Stimulated activated CD4-positive, alpha-beta T cell treated with anti-CD3 and anti-CD28 coated beads, Interleukin-2, amount 100 ng/mL, for 24 hours (primary cell): ENCODE measurements at regions not wholly inside any gene's neighbourhood (a gene's known extent, or its start where the extent isn't known, plus 50 kb on each side); places are given as distances from the start of the nearest gene placed in this dataset.

Source experiments
- DNase-seq, 2 donors: peaks; one replicate each; pipeline ENCODE4 v3.0.0-alpha.2; 2020

DNA sequence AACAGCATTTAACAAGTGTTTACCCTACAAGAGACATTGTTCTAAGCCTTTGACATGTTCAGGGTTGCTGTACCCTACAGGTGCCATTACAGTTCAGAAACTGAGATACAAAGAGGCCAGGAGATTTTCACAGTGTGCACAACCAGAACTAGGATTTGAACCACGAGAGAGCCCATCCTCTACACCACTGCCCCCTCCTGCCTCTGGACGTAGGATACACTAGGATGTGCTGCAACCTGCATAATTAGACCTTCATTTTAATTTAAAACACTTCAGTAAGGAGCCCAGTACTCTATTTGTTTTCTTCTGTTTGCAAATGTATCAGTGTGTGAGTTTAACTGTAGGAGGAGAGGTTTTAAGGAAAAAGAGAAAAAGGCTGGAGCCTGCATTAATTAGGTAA lies 123.1 kb upstream of the RARB start:
- DNase-seq: no peak

DNA sequence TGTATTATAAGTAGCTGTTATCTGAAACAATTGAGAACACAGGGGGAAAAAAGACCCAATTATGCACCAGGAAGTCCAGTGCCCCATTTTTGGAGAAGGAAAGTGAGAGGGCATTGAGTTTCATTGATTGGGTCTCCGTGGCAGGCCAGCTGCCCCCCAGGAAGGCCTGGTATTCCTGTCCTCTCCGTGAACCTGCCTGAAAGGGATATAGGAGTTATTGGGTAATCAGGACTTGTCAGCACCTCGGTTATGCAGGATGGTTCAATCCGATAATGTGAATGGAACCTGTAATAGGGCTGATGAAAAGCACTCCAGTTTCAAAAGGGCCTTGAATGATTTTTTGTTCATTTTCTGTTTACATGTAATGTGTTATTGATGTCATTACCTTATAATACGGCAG lies 122.0 kb upstream of the RARB start:
- DNase-seq: no peak

DNA sequence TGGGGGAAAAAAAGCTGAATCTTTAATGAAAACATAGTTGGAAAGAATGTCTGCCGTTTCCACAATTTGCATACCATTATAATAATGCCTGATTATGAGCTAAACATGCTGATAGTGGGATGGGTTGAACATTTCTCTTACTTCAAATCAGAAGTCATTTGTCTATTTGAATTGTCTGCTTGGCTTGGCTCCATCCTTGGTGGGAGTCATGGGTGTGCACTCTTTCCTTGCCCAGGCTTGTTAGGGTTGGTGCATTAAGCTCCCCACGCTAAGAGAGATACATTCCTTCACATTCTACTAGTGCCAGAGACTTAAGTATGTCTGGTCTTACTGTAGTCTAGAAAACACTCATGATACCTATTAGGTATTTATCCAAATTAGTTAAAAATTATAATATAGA lies 121.4 kb upstream of the RARB start:
- DNase-seq: no peak

DNA sequence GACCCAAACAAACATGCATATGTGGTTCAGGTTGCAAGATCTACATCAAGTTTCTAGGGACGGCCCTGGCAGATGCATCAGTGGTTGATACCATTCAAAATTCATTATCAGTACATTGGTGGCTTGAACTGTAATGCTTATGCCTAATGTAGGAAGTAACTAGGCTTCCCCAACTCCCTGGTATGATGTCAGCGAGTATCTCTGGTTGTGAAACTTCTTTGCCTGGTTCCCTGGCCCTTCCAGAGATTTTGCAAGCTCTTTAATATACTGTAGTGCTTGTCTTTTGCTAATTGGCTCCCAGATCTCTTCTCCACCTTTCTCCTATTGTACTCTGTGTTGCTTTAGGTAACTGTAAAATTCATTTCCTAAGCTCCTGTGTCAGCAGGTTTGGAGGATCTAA lies 114.8 kb upstream of the RARB start:
- no peak for DNase-seq

DNA sequence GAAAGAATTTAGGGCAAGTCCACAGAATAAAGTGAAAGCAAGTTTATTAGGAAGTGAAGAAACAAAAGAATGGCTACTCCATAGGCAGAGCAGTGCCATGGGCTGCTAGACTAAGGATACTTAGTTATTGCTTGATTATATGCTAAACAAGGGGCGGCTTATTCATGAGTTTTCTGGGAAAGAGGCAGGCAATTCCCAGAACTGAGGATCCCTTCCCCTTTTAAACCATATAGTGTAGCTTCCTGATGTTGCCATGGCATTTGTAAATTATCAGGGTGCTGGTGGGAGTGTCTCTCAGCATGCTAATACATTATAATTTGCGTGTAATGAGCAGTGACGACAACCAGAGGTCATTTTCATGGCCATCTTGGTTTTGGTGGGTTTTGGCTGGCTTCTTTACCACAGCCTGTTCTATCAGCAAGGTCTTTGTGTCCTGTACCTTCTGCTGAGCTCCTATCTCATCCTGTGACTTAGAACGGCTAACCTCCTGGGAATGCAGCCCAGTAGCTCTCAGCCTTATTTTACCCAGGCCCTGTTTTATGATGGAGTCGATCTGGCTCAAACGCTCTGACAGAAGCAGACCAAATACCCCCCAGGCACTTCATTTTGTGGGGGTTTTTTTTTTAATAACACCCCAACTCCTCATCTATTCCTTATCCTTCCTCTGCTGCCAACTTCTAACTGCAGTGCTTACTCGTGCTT lies 103.0 kb upstream of the RARB start:
- DNase-seq: no peak

DNA sequence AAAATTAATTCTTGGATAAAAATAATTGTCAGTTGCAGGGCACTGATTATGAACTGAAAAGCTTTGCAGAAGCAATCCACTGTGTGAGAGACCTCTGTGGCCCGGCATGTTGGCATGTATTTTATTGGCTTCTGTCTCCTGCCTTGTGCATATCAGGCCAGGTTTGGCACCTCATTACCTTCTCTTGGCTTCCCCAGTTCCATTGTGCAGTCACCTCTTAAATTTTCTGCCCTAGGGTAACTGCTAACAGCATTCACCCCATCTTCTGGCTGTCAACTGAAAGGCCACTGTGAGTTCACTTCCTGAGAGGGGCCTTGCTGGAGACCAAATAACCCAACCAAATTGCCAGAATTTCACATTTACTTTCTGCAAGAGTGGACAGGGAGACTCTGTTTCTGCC lies 92.7 kb upstream of the RARB start:
- DNase-seq: no peak

DNA sequence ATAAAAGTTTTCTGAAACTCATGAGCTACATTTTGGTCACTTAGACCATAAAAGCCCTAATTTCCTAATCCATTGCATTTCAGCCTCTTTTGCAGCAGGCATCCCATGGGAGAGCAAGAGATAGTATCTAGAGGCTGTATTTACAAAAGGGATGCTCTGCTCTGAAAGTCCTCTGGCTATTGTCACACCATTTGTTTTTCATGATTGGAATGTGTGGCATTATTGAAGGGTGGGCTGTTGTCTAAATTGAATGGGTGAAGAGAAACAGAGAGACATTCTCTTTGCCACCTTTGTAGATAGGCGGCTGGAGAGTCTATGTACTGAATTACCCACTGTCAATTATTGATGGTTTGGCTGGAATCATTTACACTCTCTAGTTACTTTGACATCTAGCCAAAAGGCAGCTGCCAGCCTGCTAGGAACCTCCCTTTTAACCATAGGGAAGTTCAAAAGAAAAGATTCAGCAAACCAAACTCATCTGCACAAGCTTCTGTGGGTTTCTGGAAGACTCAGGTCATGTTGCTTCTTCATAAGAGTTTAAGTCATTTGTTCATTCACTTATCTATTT lies 89.8 kb upstream of the RARB start:
- DNase-seq: no peak

DNA sequence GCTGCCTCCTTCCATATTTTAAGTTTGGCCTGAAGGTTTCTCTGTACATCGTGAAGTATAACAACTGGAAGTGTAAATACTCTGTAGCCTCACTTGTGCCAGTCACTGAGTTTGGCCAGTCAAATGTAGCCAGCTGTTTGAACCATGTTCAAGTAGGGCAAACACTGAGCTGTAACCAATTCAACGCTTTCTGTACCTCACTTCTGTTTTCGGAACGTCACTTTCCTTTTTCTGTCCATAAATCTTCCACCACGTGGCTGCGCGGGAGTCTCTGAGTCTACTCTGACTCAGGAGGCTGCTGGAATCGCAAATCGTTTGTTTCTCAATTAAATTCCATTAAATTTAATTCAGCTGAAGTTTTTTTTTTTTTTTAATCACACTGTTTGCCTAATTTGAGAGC lies 88.8 kb upstream of the RARB start:
- no peak for DNase-seq

DNA sequence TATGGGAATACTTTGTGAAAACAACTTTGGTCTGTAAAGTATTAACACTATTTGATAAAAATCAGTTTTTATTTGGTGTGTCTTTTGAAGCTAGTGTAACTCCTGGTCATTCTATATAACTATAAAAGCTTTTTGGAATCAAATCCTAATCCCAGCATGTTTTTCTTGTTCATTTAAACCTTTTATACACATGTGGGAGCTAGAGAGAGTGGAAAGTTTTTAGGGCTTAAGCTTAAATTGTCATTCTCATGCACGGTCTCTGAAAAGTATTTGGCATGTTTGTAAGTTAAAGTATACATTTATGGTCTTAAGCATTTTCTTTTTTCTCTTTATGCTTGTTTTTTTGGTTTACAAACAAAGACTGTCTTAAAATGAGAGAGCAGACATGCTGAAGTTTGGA lies 83.4 kb upstream of the RARB start:
- DNase-seq: no peak

DNA sequence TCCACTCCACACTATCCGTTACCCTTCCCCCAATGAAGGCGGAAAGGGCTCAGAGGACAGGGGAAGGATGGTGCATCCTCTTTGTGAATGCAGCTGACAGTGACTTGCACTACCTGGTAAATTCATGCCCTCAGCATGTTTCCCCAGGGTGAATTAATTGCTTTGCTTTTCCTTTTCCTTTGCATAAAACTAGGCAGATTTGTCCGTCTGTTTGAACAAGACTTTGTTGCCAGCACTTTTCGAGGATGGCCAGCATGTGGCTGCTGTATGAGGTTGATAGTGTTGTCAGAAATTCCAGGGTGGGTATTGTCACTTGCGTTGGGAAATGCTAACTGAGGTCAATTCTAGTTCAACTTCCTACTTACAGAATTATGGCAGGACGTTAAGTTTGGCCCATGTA lies 79.0 kb upstream of the RARB start:
- no peak for DNase-seq

DNA sequence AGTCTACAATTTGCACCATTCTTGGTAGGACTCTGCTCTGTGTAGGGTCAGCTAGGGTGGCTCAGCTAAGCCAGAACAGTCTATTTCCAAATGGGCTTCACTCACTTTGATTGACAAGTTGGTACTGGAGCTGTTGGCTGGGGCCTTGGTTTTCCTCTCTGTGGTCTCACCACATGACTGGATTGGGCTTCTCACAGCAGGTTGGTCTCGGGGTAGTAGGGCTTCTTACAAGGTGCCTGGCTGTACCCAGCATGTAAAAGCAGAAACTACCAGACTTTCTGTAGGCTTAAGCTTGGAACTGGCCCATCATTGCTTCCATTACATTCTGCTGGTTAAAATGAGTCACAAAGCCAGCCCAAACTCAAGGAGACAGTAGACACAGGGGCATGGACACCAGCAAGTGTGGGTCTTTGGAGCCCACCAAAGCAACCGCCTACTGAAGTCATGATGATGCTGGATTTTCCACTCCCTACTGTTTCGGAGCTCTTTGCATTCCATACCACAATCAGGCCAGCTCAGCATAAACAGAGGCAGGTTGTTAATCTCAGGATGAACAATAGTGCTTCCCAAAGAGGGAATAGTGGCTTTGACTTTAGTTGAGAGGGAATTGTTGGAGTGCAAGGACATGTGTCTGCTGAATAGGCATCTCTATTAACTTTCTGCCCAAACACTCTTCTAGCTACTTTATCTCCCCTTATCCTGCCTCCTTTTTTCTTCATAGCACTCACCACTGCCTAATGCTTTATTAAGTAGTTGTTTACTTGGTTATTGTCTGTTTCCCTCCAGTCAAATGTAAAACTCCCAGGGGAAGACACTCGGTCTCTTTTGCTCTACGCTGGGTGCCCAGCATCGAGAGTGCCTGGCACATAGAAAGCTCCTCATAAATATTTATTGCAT lies 78.0 kb upstream of the RARB start:
- DNase-seq: no peak

DNA sequence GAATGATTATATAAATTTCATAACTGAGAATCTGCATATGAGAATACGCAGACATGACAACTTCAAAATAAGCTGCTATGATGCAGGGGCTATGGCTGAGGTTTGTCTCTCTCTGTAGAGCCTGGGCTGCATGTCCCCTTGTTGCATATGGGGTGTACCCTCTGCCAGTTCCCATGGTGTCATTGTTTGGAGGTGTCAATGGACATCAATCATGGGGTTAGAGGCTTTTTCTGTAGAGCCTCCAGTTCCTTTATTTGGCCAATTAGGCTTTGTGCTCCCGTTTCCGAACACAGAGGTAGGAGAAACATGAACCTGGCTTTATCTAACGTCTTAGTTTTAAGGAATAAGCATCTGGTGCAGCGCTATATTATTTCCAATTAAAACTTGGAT lies 77.3 kb upstream of the RARB start:
- no peak for DNase-seq

DNA sequence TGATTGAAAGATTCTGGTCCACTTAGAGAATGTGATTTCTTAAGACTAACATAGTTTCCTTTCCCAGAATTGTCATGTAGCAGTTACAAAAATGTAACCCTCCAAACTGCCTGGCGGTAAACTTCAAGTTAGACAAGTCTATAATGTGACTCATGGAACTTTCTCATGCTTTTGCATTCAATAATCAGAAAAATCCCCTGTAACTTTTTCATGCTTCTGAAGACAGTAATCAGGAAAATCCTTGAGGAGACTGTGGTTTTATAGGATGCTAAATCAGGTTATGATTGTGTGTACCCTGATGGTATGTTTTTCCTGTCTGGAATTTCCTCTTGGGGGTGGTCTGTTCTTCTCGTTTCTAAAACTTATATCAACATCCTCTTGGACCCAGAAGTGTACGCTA lies 74.0 kb upstream of the RARB start:
- DNase-seq: no peak

DNA sequence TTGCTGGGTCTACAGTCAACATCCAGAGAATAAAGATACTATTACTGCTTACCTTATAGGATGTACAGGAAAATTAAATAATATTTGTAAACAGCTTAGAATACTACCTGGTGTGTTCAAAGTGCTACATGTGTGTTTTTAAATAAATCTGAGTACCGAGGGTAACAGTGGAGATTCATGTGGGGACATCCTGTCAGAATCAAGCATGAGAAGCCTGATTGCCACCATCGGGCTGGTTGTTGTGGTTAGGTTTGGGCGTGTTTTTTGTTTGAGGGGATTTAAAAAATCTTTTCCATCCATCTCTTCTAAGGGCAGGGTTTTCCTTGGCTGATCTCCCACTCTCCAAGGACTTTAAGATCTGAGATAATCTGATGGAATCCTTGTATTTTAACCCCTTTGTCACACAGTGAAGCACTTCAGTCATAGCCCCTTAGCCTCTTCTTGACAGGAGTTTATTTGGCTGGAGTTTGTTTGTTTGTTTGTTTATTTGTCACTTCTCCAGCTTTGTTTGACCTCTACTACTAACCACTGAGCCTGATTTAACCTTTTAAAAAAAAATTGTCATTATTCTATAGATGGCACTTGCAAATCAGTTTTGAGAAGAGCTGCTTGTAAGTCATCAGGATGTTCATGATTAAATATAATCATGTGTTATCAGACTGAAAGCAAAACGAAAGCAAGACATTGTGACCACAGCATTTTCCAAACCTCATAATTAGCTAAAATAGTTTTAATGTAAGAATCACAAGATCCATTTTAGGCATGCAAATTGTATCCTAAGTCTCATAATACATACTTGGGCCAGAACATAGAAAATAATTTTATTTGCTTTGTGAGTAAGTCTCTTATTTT lies 72.8 kb upstream of the RARB start:
- DNase-seq: no peak

DNA sequence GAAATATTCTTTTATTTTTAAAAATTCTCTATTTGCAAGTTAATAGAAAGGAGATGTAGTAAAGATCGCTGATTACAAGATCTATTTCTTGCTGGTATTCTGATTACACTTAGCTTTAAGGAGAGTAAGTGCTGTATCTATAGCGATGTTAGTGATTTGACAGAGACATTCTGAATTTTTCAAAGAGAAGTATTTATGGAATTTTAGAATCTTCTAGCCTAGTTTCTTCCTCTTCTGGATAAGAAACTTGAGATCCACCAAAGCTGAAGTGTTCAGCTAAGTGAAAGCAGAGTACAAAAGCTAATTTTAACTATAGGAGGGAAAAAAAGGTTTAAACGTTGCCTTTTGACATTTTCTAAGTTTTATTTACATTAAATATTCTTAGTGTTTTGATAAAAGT lies 72.1 kb upstream of the RARB start:
- DNase-seq: no peak

DNA sequence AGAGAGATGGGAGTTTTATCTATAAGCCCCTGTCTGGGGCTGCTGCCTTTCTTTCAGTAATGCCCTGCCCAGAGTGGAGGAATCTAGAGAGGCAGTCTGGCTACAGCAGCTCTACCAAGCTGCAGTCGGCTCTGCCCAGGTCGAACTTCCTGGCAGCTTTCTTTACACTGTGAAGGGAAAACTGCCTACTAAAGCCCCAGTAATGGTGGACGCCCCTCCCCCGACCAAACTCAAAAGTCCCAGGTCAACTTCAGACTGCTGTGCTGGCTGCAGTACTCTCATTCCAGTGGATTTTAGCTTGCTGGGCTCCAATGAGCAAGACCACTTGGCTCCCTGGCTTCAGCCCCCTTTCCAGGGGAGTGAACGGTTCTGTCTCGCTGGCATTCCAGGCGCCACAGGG lies 65.9 kb upstream of the RARB start:
- DNase-seq: no peak

DNA sequence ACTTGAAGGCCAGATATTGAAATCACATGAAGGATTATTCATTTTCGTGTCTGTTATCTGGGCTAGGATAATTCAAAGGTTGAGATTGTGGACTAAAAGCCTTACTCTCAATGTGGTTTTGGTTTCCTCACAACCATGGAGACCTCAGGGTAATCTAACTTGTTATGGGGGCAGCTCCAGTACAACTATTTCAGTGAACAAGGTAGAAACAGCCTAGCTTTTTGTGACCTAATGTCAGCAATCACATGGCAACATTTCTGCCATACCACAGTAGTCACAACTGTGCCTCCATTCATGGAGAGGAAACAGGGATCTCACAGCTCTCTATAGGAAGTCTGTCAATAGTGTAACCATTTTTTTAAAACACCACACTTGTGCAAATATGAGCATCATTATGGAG lies 62.4 kb upstream of the RARB start:
- no peak for DNase-seq

DNA sequence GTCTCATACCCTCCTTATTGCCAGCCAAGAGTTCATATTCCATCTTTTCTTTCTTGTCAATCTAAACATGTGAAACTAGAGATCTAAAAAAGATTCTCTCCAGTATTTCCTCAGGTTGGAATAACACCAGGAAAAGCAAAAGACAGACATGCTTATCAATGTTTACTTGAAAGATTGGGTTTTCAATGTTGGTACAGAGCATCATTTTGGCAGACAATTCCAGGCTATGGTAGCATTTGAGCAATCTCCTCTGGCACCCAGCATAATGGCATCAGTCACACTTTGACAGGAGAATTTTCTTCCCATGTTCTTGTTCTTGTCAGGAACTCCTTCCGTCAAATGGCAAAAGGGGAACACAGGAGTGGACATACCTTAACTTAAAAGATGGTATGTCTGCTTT lies 61.0 kb upstream of the RARB start:
- no peak for DNase-seq

DNA sequence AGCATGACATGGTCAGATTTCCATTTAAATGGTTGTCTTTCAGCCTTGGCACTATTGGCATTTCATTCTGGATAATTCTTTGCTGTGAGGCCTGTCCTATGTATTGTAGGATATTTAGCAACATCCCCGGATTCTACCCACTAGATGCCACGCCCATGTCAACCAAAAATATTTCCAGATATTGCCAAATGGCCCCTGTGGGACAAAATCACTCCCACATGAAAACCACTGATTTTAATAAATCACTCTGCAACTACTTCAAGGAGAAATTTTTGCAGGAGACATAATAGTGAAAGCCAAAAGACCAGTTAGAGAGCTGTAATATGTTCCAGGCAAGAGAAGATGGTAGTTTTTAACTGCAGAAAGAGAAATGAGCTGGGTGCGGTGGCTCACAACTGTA lies 55.9 kb upstream of the RARB start:
- no peak for DNase-seq

DNA sequence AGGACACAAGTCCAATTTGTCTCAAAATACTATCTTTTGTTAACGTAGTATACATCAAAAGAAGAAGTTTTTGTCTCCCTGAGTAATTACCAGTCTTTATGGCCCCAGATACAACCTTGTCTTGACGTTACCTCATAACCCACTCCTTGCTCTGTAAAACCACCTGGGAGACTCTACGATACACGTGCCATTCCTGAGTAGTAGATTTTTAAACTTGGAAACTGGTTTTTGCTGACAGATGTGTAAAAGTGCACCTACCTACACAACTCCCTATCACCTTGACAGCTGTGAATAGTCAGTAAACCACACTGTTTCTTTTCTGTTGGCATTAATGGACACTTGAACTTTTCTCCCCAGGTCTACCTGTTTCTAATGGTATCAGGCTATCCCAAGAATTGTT lies 51.7 kb upstream of the RARB start:
- DNase-seq: no peak

DNA sequence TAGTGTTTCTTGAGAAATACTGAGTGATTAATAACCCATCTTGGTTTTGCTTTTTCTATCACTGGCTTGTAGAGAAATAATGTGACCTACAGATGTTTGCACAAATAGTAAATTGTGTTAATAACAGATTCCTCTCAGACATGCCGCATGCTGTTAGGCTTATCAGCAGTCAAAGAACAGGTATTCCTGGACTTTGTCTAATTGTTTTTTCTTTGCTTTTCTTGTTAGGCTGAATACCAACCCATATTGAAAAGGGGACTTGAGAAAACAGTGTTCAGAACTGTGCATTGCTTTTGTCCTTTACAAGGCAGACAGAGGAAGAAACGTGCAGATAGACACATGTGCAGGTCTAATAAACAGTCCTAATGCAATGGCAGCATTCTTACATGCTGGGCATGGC lies 51.0 kb upstream of the RARB start:
- DNase-seq: no peak
